Activated naive CD4-positive, alpha-beta T cell treated with anti-CD3 and anti-CD28 coated beads for 36 hours (primary cell): ENCODE measurements at regions not wholly inside any gene's neighbourhood (a gene's known extent, or its start where the extent isn't known, plus 50 kb on each side); places are given as distances from the start of the nearest gene placed in this dataset.
"Not testable (repeated sequence)": the region's sequence is repeated elsewhere in the genome, so short reads cannot be mapped to it uniquely, and the experiment has no call there.

Source experiments
- CTCF ChIA-PET: fragments of 350-600 bp; sonication (Branson Sonifier 250); formaldehyde crosslinking; loops from one replicate; lab custom pipeline; 2021; ENCODE audit warnings: antibody characterized with exemption; lab: Charles Lee
- DNase-seq: peaks from one replicate; pipeline ENCODE4 v3.0.0-alpha.2; 2020
- H3K27ac Mint-ChIP-seq: one replicate; pipeline ENCODE4 v1.8.0; 2021; ENCODE audit warnings: mild to moderate bottlenecking, mixed read lengths
- H3K27me3 Mint-ChIP-seq: one replicate; pipeline ENCODE4 v1.8.0; 2021; ENCODE audit warnings: low read depth, mixed read lengths
- H3K36me3 Mint-ChIP-seq: one replicate; pipeline ENCODE4 v1.8.0; 2021; ENCODE audit warnings: low read depth, mixed read lengths
- H3K4me1 Mint-ChIP-seq: one replicate; pipeline ENCODE4 v1.8.0; 2021; ENCODE audit warnings: low read depth, mixed read lengths
- H3K4me3 Mint-ChIP-seq: one replicate; pipeline ENCODE4 v1.8.0; 2021; ENCODE audit warnings: mild to moderate bottlenecking, moderate library complexity, mixed read lengths
- H3K9me3 Mint-ChIP-seq: one replicate; pipeline ENCODE4 v1.8.0; 2021; ENCODE audit warnings: mixed read lengths
- intact Hi-C: fragments of 100-400 bp; cut with micrococcal nuclease; formaldehyde crosslinking; loops from one replicate; pipeline ENCODE4 v1.15.1; 2023

- Mint-ChIP-seq H3K4me1 (no peaks in the 10 kb centered on the region), H3K4me3 (no peak overlapping the region), H3K27me3 (no peaks in the 10 kb centered on the region), H3K27ac (no peak overlapping the region), H3K36me3 (no peaks in the 10 kb centered on the region), H3K9me3 (no peaks in the 10 kb centered on the region)
- intact Hi-C loops = loop anchor here (1.0 kb wide), 2 partner anchors 165 to 187 kb away; no protein-coding TSS in a partner anchor
- DNase-seq = no peak
- CTCF ChIA-PET = interaction anchor here (1.0 to 7.2 kb wide), 12 partner anchors 8 to 198 kb away, joined by 3 to 118 read pairs (median 5); partner anchors contain the start of gene SPSB1
Observed at GRCh38 chr1:9454494-9455066, 84.7 kb upstream of the SLC25A33 start.

GRCh38 chr1:9455487-9456234, 83.6 kb upstream of the SLC25A33 start:
- Mint-ChIP-seq H3K27ac (no peak overlapping the region), H3K4me1 (no peaks in the 10 kb centered on the region), H3K9me3 (no peaks in the 10 kb centered on the region), H3K27me3 (no peaks in the 10 kb centered on the region), H3K36me3 (no peaks in the 10 kb centered on the region), H3K4me3 (no peak overlapping the region)
- DNase-seq = peak; percentile 76
- CTCF ChIA-PET = interaction anchor here (0.7 to 7.2 kb wide), 33 partner anchors 9 to 299 kb away, joined by 3 to 118 read pairs (median 4); partner anchors contain the start of genes H6PD and SPSB1
- intact Hi-C loops = loop anchor here (1.0 kb wide), 2 partner anchors 166 to 188 kb away; no protein-coding TSS in a partner anchor

GRCh38 chr1:9456833-9457232, 82.4 kb upstream of the SLC25A33 start:
- intact Hi-C loops = no loop called here
- Mint-ChIP-seq H3K4me1 (no peaks in the 10 kb centered on the region), H3K27me3 (no peaks in the 10 kb centered on the region), H3K4me3 (no peak overlapping the region), H3K27ac (no peak overlapping the region), H3K36me3 (no peaks in the 10 kb centered on the region), H3K9me3 (no peaks in the 10 kb centered on the region)
- CTCF ChIA-PET = interaction anchor here (0.9 to 7.2 kb wide), 9 partner anchors 31 to 189 kb away, joined by 3 to 118 read pairs (median 5); partner anchors contain the start of gene SPSB1
- DNase-seq = no peak

DNA sequence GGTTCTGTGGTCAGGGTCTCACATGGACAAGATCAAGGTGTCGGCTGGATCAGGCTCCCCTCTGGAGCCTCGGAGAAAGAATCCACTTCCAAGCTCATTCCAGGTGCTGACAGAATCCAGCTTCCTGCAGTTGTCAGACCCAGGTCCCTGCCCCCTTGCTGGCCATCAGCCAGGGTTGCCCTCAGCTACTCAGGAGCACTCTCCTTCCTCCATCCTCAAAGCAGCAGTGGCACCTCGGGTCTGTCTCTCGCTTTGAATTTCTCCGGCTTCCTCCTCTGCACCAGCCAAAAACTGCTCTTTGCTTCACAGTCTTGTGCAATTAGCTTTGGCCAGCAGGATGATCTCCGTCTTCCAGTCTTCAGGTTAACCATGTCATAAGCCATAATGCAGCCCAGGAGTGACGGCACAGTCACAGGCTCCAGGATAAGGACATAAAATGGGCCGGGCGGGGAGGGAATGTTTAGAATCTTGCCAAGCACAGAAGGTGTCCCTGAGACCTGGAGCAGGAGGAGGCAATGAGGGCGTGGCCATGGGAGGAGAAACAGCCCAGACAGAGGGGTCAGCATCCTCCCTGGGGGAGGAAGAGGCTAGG, 79.4 kb upstream of the SLC25A33 start:
- CTCF ChIA-PET = interaction anchor here (1.1 kb wide), 1 partner anchor 171 kb away, joined by 3 read pairs; no protein-coding TSS in a partner anchor
- Mint-ChIP-seq H3K4me1 (no peaks in the 10 kb centered on the region), H3K27me3 (no peaks in the 10 kb centered on the region), H3K9me3 (no peaks in the 10 kb centered on the region), H3K4me3 (no peak overlapping the region), H3K36me3 (no peaks in the 10 kb centered on the region), H3K27ac (no peak overlapping the region)
- DNase-seq = no peak
- intact Hi-C loops = no loop called here

GRCh38 chr1:9465640-9466039, 73.6 kb upstream of the SLC25A33 start:
- no peak overlapping the region for H3K27ac Mint-ChIP-seq
- DNase-seq = no peak
- no peaks in the 10 kb centered on the region for H3K4me1 Mint-ChIP-seq
- intact Hi-C loops = no loop called here
- no peak overlapping the region for H3K4me3 Mint-ChIP-seq
- no peaks in the 10 kb centered on the region for H3K27me3 Mint-ChIP-seq
- H3K36me3 Mint-ChIP-seq = no peaks in the 10 kb centered on the region
- H3K9me3 Mint-ChIP-seq = no peaks in the 10 kb centered on the region
- CTCF ChIA-PET = interaction anchor here (1.5 kb wide), 1 partner anchor 10 kb away, joined by 5 read pairs; no protein-coding TSS in a partner anchor

- intact Hi-C loops = no loop called here
- Mint-ChIP-seq H3K4me1 (no peaks in the 10 kb centered on the region), H3K36me3 (no peaks in the 10 kb centered on the region), H3K9me3 (no peaks in the 10 kb centered on the region), H3K27me3 (no peaks in the 10 kb centered on the region), H3K4me3 (no peak overlapping the region), H3K27ac (no peak overlapping the region)
- CTCF ChIA-PET = interaction anchor here (1.5 kb wide), 1 partner anchor 11 kb away, joined by 5 read pairs; no protein-coding TSS in a partner anchor
- DNase-seq = no peak
Observed at GRCh38 chr1:9466780-9467758, 72.2 kb upstream of the SLC25A33 start.

GRCh38 chr1:9469882-9470281, 69.4 kb upstream of the SLC25A33 start:
- H3K4me3 Mint-ChIP-seq, CTCF ChIA-PET, intact Hi-C loops: not testable (repeated sequence)

GRCh38 chr1:9471679-9472078, 67.6 kb upstream of the SLC25A33 start:
- CTCF ChIA-PET = interaction anchor here (1.8 kb wide), 1 partner anchor 19 kb away, joined by 4 read pairs; no protein-coding TSS in a partner anchor
- Mint-ChIP-seq H3K36me3 (no peaks in the 10 kb centered on the region), H3K4me1 (no peaks in the 10 kb centered on the region), H3K9me3 (no peaks in the 10 kb centered on the region), H3K27ac (no peak overlapping the region), H3K4me3 (no peak overlapping the region), H3K27me3 (no peaks in the 10 kb centered on the region)
- intact Hi-C loops = no loop called here
- DNase-seq = no peak

More at GRCh38 chr1:9469882-9470281, 69.4 kb upstream of the SLC25A33 start:
- not testable (repeated sequence) for H3K27ac Mint-ChIP-seq, H3K4me1 Mint-ChIP-seq, H3K27me3 Mint-ChIP-seq, H3K9me3 Mint-ChIP-seq, H3K36me3 Mint-ChIP-seq, DNase-seq

DNA sequence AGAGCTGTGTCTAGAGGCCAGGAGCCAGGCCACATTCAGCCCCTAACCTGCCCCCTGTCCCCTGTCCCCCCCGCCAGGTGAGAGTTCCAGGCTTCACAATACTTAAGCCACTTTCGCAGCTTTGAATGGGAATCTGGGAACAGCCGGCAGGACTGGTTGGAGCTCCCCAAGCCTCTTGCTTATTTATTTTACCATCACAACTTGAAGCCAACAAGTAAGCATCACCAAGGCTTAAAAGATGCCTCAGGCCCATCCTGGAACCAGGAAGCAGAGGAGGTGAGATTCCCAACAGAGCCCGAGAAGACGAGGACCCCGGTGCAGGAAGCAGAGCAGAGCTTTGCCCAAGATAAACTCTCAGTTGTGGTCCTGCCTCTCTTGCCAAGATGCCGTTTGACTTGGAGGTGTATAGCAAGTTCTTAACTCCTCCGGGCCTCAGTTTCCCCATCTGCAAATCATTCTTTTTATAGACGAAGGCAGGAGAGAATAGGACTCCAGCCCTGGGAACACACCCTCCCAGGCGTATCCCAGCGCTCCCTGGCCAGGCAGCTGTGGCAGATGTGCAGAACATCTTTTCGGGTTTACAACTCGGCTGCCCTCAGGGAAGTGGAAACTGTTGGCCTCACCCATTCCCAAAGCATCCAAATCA, 66.8 kb upstream of the SLC25A33 start:
- H3K36me3 Mint-ChIP-seq = no peaks in the 10 kb centered on the region

DNA sequence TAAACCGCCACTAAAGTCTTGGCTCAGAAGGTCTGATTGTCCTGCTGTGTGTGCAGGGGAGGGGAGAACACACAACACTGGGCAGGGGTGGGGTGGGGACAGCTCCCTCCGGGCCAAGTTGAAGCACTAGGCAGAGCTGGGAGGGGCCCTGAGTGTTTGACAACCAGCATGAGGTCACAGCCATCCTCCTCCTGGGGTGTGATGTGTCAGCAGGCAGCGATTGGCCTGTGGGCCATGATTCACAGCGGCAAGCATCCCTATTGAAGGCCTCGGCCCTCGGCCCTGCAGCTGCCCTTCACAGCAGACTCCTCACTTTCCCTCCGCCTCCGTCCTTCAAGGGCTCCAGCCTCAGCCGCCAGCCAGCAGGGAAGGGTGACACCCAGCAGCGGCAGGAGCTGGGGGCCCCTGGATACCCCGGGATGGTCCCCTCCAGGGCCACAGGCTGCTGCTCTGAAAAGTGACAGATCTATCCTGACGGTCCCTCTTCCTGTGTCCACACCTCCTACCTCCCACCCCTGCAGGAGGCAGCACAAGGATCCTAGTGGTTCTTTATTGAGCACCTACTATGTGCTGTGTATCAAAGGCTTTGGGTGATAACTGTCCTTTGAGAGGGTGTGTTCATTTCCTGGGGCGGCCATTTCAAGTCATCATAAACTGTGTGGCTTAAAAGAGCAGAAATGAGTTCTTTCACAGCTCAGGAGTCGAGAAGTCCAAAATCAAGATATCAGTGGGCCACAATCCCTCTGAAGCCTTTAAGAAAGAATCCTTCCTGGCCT, 66.0 kb upstream of the SLC25A33 start:
- CTCF ChIA-PET = interaction anchor here (1.8 kb wide), 1 partner anchor 18 kb away, joined by 4 read pairs; no protein-coding TSS in a partner anchor
- Mint-ChIP-seq H3K36me3 (no peaks in the 10 kb centered on the region), H3K27ac (no peak overlapping the region), H3K27me3 (no peaks in the 10 kb centered on the region), H3K4me1 (no peaks in the 10 kb centered on the region), H3K9me3 (no peaks in the 10 kb centered on the region), H3K4me3 (no peak overlapping the region)
- intact Hi-C loops = no loop called here
- no peak for DNase-seq

More for the DNA sequence above, 66.8 kb upstream of the SLC25A33 start:
- no peaks in the 10 kb centered on the region for H3K27me3 Mint-ChIP-seq
- CTCF ChIA-PET = interaction anchor here (1.8 kb wide), 1 partner anchor 18 kb away, joined by 4 read pairs; no protein-coding TSS in a partner anchor
- intact Hi-C loops = no loop called here
- no peak overlapping the region for H3K27ac Mint-ChIP-seq
- H3K4me1 Mint-ChIP-seq = no peaks in the 10 kb centered on the region
- DNase-seq = no peak
- no peaks in the 10 kb centered on the region for H3K9me3 Mint-ChIP-seq
- no peak overlapping the region for H3K4me3 Mint-ChIP-seq
